Coronary artery (tissue), 2 donors: ENCODE measurements at regions not wholly inside any gene's neighbourhood (a gene's known extent, or its start where the extent isn't known, plus 50 kb on each side); places are given as distances from the start of the nearest gene placed in this dataset.
"Not testable (repeated sequence)": the region's sequence is repeated elsewhere in the genome, so short reads cannot be mapped to it uniquely, and the experiment has no call there.

ENCODE experiments used
- DNase-seq: peaks from one replicate; pipeline ENCODE4 v3.0.0-alpha.2; 2017; ENCODE audit warnings: low spot score
- H3K27ac ChIP-seq, 2 donors: fragments of 200-600 bp; sonication (generic); one replicate each; pipeline ENCODE4 v1.5.1; 2016 to 2019
- H3K4me3 ChIP-seq: fragments of 200-600 bp; sonication (generic); 2 replicates; pipeline ENCODE4 v1.5.1; 2016; ENCODE audit warnings: mild to moderate bottlenecking, moderate library complexity
- TF ChIP-seq, protein P1 (sequence below): fragments of 200-600 bp; sonication (generic); IDR thresholded peaks from one replicate; pipeline ENCODE4 v1.5.1; 2019; ENCODE audit warnings: antibody characterized with exemption

GRCh38 chr2:90069290-90069894 lies 1377.9 kb downstream of the RPIA start:
- TF ChIP-seq, protein P1, sequence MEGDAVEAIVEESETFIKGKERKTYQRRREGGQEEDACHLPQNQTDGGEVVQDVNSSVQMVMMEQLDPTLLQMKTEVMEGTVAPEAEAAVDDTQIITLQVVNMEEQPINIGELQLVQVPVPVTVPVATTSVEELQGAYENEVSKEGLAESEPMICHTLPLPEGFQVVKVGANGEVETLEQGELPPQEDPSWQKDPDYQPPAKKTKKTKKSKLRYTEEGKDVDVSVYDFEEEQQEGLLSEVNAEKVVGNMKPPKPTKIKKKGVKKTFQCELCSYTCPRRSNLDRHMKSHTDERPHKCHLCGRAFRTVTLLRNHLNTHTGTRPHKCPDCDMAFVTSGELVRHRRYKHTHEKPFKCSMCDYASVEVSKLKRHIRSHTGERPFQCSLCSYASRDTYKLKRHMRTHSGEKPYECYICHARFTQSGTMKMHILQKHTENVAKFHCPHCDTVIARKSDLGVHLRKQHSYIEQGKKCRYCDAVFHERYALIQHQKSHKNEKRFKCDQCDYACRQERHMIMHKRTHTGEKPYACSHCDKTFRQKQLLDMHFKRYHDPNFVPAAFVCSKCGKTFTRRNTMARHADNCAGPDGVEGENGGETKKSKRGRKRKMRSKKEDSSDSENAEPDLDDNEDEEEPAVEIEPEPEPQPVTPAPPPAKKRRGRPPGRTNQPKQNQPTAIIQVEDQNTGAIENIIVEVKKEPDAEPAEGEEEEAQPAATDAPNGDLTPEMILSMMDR, result no peak
- H3K4me3 ChIP-seq, result no peak overlapping the region
- H3K27ac ChIP-seq, result no peak overlapping the region
- DNase-seq, result no peak

- Histone ChIP-seq H3K4me3 (no peak overlapping the region), H3K27ac (no peak overlapping the region)
- DNase-seq, result no peak
- TF ChIP-seq, protein P1, result no peak
Observed at GRCh38 chr2:90076311-90076710, 1384.8 kb downstream of the RPIA start.

- Histone ChIP-seq H3K4me3 (no peak overlapping the region), H3K27ac (no peak overlapping the region)
- DNase-seq, result no peak
- TF ChIP-seq, protein P1, result no peak
Observed at GRCh38 chr2:90077948-90078347, 1386.5 kb downstream of the RPIA start.

GRCh38 chr2:90079374-90079773 lies 1387.9 kb downstream of the RPIA start:
- no peak for DNase-seq
- H3K4me3 ChIP-seq, result no peak overlapping the region
- H3K27ac ChIP-seq, result no peak overlapping the region
- TF ChIP-seq, protein P1, result no peak

DNA sequence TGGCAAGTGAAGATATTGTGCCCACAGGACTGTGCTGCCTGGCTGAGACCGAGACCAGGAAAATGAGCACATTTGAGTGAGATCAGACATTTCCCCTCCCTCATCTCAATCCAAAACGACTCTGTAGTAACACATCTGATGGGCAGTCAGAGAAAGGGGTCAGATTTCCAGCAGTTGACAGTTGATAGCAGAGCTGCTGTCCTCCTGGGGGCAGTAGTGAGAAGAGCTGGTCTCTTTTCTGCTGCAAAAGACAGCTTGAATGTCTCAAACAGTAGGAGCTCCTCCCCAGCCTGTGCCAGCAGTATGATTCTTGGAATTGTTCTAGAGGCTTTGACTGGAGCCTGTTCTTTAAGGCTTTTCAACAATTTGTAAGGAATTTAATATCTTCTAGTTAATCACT lies 1396.3 kb downstream of the RPIA start:
- H3K27ac ChIP-seq, H3K4me3 ChIP-seq, DNase-seq: not testable (repeated sequence)

- not testable (repeated sequence) for DNase-seq
Observed at GRCh38 chr2:90093571-90094270, 1402.2 kb downstream of the RPIA start.

GRCh38 chr2:90097617-90098016 lies 1406.1 kb downstream of the RPIA start:
- H3K27ac ChIP-seq, DNase-seq, H3K4me3 ChIP-seq: not testable (repeated sequence)

More at GRCh38 chr2:90093571-90094270, 1402.2 kb downstream of the RPIA start:
- not testable (repeated sequence) for H3K27ac ChIP-seq, H3K4me3 ChIP-seq

DNA sequence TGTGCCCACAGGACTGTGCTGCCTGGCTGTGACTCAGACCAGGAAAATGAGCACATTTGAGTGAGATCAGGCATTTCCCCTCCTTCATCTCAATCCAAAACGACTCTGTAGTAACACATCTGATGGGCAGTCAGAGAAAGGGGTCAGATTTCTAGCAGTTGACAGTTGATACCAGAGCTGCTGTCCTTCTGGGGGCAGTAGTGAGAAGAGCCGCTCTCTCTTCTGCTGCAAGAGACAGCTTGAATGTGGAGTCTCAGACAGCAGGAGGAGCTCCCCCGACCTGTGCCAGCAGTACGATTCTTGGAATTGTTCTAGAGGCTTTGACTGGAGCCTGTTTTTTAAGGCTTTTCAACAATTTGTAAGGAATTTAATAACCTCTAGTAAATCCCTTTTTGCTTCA lies 1413.7 kb downstream of the RPIA start:
- DNase-seq, H3K4me3 ChIP-seq, H3K27ac ChIP-seq: not testable (repeated sequence)

- H3K4me3 ChIP-seq, DNase-seq, H3K27ac ChIP-seq: not testable (repeated sequence)
Observed at GRCh38 chr2:90123409-90123808, 1431.9 kb downstream of the RPIA start.

DNA sequence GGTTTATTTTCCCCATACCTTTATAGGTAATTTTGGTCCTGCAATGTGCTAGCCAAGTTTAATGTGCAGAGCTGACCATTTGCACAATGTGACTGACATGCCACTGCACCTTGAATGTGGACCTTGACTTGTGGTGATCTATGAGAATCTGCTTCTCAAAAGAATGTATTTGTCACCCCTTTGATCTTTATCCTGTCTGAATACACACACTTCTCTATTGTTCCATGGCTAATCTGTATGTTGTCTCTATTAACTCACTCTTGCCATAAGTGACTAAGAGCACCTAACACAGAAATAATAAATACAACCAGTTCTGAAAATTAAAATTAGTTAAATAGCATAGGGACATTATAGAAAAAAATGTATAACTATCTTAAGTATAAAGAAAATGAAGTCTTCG lies 1447.6 kb downstream of the RPIA start:
- DNase-seq, H3K4me3 ChIP-seq, H3K27ac ChIP-seq: not testable (repeated sequence)

GRCh38 chr2:90141558-90141957 lies 1450.1 kb downstream of the RPIA start:
- not testable (repeated sequence) for DNase-seq, H3K4me3 ChIP-seq, H3K27ac ChIP-seq

DNA sequence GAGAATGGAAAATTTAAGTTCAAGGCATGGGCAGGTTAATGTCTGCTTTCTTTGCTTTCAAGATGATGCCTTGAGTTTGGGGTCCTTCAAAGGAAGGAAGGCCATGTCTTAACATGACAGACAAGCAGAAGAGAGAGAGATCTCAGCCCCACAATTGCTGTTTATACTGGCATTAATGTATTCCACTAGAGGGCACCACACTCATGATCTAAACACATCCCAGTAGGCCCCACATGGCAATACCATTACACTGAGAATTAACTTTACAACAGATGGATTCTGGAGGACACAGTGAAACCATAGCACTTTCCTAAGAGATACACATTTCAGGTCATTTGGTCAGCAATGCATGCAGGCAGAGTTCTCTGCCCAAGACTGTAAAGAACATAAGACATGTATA lies 1460.3 kb downstream of the RPIA start:
- H3K27ac ChIP-seq, DNase-seq, H3K4me3 ChIP-seq: not testable (repeated sequence)

DNA sequence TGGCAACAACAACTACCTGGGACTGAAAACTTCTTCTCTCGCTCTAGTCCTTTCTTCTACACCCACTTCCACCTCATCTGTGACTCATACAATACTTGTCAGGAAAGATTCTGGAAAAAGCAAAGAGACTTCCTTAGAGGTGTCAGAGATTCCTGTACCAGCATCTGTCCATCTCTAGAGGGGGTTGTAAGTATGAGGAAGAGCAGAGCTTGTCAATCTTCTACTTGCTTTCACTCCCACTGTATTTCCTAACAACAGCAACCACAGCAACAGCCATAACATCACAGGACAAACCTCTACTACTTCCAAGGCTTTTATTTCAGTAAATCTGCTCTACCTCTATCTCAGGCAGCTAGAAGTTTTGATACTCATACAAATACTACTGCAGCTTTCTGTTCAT lies 1479.5 kb downstream of the RPIA start:
- DNase-seq, H3K27ac ChIP-seq, H3K4me3 ChIP-seq: not testable (repeated sequence)

GRCh38 chr2:90173081-90173480 lies 1481.6 kb downstream of the RPIA start:
- H3K27ac ChIP-seq, H3K4me3 ChIP-seq, DNase-seq: not testable (repeated sequence)

DNA sequence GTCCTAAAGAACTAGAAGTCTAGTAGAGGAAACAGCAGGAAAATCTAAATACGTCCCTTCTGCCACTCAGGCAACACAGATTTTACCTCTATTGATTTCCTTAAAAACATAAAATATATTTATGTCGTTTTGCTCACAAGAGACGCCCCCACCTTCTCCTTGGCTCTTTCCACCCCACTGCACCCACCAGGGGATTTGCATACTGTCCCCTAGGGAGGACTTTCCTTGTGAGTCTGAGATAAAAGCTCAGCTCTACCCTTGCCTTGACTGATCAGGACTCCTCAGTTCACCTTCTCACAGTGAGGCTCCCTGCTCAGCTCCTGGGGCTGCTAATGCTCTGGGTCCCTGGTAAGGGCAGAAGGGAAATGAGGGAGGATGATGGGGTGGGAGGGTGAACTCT lies 1488.1 kb downstream of the RPIA start:
- DNase-seq, H3K27ac ChIP-seq, H3K4me3 ChIP-seq: not testable (repeated sequence)
